GM11168 (cell line): ENCODE measurements at regions not wholly inside any gene's neighbourhood (a gene's known extent, or its start where the extent isn't known, plus 50 kb on each side); places are given as distances from the start of the nearest gene placed in this dataset.

Source experiments
- in situ Hi-C: fragments of 300-500 bp; cut with MboI; formaldehyde crosslinking; loops from one replicate; pipeline ENCODE4 v1.12.0; 2022; ENCODE audit warnings: low sequenced_read_pairs; ENCODE audit not compliant: unreplicated experiment

DNA sequence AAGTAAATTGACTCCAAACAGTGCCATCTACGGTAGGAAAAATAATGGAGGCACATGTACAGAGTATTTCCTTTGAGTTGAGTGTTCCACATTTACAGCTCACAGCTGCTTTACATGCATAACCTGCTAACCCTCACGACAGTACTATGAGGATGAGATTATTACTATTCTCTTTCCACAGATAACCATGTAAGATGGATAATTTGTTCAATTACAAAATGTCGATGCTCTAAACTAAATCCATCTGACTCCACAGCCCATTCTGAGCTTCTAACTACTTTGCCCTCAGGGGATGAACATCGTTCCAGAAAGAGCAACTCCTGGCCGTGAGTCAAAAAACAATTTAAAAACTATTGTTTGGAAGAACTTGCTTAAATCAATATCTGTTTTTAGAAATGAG is 330.4 kb upstream of the NWD2 start:
- in situ Hi-C loops, result no loop called here

DNA sequence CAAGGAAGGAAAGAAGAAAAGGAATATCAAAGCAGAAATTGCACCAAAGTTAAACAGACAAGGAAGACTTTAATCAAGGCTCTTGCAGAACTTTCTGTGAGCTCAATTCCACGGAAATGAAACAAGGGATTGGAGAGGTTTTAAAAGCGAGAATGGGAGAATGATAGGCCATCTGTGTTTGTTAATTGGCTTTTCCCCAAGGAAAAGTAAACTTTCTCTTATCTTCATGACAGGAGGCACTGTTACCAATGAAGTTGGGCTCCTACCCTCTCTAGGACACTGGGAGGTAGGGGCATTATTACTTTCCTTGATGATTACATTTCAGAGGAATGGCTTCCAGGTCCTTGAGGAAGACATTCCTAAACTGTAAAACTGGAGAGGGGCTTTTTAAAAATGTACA is 328.8 kb upstream of the NWD2 start:
- in situ Hi-C loops, result no loop called here

DNA sequence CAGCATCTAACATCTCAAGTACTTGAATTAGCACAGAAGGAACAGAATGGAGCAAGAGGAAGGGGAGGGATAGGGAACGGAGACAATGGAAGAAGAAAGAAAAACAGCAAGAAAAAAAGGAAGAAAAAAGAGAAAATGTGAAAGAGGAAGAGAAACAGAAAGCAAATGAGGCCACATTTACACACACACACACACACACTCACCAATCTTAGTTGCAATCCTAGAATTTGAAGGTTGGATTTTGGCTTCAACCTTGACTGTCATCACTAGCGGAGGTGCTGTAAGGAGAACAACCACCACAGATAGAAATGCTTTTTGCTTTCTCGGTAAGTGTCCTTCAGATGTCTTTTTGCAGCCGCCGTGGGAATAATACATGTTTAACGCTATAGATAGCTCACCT is 327.1 kb upstream of the NWD2 start:
- in situ Hi-C loops, result no loop called here

DNA sequence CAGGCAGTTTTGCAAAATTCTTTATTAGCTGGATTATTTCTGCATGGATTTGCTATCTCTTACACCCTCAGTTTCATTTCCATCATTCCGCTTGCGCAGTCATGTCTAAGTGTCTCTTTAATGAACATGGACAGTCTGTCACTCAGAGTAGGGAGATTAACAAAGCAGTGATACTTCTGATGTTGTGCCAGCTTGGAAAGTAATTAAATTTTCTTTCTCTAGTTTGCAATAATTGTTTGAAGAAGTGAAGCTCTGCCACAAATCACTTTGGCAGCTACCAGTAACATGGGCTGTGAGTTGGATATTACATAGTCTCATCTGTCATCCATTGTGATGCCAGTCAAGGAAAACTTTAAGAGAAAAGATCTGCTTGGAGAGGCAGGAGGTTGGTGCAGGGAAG is 324.8 kb upstream of the NWD2 start:
- in situ Hi-C loops, result no loop called here

DNA sequence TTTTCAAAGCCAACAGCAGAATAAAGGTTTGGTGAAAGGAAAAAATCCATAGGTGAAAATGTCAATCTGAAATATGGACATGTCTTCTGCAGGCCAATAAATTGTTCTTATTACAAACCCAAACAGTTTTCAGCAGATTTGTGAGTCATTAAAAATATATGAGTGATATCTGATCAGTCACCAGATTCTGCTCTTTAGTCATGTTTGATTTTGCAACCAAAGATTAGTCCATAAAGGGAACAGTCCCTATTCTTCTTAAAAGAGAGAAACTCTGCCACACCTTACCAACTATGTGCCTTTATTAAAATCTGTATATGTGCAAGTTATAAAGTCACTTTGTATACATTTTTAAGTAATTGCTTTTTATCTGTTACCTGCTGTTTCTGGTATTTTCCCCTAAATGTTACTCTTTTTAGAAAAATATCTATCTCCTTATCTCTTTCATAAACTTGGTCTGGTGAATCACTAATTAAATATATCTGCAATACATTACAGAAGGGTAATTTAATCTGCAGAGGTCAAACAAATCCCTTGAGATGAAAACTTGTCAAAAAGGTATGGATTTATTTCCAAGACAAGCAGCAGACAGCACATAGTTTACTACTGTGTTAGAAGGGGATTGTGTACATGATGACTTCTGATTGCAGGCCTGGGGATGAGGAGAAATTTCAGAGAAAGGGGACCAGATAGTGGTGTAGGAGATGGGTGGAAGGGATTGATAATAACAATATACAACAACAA is 322.9 kb upstream of the NWD2 start:
- in situ Hi-C loops, result no loop called here

DNA sequence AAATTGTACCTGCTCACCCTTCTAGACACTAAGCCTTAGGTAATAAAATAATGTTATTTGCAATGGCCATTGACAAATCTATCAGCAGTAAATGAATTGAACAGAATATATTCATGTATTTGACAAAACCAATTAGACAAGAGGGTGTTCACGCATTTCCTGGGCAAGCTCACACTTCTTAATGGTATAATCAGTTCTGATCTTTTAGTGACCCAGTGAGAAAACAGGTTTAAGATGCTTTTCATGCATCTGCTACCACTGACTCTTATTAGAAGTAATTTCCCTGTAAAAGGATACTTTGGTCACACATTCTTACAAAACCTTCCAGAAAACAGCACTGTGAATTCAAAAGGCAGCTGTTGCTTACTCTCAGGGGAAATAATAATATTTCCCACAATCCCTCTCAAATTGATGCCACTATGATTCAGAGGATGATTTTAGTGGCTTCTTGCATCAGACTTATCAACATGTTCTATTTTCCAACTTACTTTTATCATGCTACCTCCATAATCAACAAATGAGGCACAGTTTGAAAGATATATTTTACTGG is 313.9 kb upstream of the NWD2 start:
- in situ Hi-C loops, result no loop called here

DNA sequence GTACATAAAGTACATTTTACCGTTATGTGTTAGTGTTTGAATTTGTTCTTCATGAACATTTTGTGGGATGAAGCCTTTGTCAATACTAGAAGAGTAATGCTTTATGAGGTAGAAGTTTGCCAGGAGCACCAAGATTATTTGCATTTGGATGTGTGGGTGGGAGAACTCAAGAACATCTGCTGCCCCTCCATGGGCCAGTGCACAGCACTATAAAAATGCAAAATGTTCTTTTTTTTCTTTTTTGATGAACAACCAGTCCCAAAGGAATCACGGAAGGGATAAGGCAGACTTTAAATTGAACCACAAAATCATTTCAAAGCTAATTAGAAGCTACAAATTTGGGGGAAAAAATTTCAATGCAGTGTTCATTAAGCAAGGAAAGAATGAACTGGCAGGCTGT is 300.3 kb upstream of the NWD2 start:
- in situ Hi-C loops, result no loop called here

DNA sequence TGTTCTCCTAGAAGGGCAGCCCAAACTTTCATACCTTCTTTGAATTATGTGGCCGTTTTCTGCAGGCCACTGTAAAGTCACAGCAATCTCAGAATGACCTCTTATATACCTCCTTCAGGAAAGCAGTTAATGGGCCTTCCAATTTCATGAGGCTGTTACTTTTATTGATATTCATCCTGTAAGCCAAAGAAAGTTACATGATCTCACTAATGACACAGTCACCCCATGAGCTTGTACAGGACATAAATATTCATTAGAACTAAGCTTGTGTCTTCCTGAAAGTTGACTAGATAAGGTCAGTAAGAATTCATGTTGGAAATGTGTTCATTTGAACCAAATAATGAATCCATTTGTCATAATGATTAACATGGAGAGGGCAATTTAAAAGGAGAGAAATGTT is 283.1 kb upstream of the NWD2 start:
- in situ Hi-C loops, result no loop called here

DNA sequence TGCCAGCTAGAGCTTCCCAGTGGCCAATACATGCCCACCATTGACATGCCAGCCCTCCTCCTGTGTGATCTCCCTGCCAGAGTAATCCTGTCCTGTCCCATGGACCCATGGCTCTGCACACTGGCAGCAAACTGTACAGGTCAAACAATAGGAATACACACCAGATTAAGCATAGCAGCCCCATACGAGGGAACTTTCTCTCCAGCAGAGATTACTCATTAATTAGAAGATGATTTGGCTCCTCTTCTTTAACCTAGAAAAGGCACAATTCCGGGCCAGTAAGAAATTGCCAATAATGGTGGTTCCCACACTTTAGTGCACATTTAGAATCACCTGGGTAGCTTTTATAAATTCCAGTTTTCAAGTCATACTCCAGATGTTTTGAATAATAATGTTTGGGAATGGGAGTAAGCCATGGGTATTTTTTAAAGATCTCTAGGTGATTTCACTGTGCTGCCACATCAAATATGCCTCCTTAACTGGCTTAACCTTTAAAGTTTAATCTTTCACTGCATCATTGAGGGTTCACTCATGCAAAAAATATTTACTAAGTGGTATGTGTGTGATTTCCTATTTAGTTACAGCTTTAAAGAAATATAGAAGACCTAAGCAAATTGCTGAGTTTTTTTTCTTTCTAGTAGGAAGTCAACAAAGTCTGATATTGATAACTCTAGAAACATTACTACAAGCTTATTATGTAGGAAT is 277.6 kb upstream of the NWD2 start:
- in situ Hi-C loops, result no loop called here

DNA sequence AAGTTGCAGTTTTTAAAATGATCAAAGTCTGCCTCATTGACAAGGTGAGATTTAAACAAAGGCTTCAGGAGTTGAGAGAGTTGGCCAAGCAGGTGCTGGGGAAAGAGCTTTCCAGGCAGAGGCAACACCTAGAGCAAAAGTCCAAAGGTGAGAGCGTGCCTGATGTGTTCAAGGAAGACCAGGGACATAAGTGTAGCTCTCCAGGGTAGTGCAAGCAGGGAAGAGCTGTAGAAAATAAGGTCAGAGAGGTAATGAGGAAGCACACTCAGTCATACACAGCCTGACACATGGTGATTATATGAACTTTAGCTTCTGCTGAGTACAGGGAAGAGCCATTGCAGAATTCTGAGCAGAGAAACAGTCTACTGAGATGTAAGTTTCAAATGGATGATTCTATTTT is 265.0 kb upstream of the NWD2 start:
- in situ Hi-C loops, result no loop called here

DNA sequence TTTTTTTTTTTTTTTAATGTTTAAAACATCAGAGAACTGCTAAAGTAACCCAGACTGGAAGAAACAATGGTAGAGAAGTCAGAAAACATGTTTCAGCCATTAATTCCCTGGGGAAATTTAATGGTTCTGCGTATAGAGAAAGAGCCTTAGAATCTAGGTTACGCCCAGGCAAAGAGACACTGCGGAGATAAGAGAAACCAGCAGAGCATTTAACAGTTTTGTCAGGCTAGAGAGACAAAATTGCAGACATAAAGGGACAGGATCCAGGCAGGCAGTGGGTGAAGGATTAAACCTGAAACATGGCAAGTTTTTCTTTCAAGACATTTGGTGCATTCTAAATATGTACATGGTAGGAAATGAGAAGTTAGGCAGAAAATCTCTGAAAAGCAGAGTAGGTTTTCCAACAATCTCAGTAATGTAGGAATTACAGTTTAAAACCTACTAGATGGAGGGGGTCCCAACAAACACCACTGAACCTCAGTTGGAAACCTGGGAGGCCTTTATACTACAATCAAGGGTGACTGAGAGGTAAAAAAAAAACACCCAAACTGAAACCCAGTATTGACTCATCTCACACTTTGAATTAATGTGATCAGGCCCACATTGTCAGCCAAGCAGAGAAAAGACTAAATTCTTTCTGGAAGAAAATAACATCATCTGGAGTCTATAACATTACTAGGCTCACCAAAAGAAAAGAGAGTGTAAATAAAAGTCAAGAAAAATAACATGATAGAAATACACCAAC is 254.2 kb upstream of the NWD2 start:
- in situ Hi-C loops, result no loop called here

DNA sequence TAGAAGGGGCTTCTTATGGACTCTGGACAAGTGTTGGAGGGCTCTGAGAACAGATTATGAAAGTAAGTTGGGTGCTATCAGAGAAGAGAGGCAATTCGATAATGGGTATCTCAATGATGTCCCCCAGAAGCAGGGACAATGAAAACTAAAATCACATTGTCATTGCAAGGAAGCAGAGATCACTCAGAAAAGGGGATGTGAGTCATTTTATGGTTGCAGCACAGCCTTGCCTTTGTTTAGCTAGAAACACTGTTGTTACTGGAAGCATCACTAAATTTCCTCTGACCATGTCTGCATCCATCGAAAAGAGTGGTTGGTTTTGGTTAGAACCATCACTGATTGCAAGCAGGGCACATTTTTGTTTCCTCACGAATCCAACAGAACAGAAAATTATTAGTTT is 246.8 kb upstream of the NWD2 start:
- in situ Hi-C loops, result no loop called here

DNA sequence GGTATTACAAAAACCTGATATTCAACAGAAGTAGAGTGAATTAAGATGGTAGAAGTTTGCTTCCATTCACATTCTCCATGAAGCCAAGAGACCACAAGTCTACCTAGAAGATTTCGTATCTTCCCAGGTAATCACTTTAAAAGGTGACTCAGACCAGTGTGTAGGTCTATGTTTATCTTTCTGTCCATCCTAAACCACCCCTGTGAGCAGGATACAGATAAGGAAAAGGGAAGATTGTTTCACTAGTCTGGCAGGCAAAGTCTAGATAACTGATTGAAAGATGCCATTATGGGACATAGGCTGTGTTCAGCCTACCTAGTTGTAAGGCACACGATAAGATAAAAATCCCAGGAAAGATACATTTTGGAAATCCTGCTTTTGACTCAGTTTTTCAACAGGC is 244.3 kb upstream of the NWD2 start:
- in situ Hi-C loops, result no loop called here

DNA sequence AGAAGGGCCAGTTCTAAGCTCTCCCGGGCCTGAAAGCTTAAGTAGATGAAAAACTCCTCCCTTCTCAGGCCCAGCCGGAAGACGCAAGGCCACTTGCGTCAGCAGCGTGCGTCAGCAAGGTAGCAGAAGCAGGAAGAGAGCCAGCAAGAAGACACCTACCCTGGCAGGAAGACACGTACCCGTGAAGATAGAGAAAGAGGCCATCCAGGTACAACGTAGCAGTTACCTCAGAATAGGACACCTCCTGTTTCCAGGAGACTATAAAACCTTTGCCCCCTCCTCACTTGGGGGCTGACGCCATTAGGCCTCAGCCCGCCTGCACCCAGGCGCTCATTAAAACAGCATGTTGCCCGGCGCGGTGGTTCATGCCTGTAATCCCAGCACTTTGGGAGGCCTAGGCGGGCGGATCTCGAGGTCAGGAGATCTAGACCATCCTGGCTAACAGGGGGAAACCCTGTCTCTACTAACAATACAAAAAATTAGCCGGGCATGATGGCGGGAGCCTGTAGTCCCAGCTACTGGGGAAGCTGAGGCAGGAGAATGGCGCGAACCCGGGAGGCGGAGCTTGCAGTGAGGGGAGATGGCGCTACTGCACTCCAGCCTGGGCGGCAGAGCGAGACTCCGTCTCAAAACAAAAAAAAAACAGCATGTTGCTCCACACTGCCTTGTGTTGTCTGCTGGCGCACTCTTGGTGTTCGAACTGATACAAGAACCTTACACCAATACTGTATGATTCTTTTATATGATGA is 242.7 kb upstream of the NWD2 start:
- in situ Hi-C loops, result no loop called here

DNA sequence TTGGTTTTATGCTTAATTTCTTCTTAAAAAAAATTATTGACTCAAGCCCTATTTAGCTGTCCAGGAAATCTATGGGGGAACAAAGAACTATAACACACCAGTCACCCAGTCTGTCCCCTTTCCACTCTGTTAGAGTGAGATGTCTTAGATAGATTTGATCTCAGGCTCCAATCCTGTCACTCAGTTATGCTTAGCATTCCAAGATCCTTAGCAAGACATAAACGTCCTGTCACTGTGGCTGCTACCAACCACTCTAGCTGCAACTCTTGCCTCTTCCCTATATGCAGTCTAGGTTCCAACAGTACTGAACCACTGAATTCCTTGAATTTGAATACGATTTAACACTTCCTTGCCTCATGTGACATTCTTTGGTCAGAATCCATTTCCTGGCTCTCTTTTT is 241.9 kb upstream of the NWD2 start:
- in situ Hi-C loops, result no loop called here

DNA sequence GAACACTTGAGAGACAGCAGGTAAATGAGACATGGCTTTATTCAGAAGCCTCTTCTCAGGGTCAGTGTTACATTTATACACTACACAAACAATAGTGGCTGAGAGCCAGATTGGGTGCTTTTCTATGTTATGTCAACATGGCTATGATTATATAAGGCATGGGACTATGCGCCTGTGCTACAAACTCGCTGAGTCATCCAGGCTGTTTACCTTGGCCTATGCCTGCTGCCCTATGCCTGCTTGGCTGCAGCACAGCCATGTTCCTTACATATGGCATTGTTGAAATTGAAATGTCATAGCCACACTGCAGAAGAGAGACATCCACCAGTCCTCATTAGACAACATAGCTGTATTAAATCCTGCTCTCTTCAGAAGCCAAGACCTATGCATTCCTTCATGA is 236.3 kb upstream of the NWD2 start:
- in situ Hi-C loops, result no loop called here

DNA sequence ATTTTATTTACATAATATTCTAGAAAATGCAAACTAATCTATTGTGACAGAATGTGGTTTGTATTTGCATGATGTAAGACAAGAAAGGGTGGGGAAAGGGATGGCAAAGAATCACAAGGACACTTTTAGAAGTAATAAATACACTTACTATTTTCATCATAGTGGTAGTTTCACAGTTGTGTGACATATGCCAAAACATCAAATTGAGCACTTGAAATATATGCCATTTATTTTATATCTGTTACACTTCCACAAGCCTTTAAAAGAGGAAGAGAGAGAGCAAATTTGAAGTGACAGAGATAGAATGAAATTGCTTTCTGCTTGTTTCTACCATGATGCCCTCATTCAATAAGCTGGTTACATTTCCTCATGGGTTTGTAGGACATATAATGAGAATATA is 230.0 kb upstream of the NWD2 start:
- in situ Hi-C loops, result no loop called here

DNA sequence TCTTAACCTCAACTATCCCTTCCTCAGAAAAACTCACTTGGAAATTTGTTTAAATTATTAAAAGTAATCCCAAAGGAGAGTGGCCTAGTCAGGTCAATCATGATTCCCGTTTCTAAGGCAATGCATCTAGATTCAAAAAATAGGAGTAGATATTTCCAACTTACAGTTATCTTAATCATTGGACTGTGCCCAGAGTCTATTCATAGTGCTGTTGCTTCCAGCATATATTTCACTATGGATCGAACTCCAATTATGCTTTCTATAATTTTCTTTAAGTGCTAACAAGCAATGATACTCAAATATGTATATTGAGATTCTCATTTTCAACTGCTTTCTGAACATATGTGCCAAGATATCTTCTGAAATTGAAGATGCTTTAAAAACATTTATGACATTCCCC is 229.2 kb upstream of the NWD2 start:
- in situ Hi-C loops, result no loop called here

DNA sequence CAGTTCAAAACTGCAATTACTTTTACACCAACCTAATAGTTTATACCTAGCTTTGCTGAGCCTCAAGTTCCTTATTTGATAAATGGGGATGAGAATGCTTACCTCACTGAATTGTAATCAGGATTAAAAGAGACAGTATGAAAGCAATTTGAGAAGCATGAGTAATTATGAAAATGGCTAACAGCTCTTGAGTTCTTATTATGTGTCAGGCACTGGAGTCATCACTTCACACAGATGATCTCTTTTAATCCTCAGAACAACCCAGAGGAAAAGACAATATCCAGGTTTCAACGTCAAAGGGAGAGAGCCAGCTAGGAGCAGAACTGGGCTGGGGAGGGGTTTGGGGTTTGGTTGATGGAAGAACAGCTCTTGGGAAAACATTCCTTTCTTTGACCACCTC is 221.0 kb upstream of the NWD2 start:
- in situ Hi-C loops, result no loop called here

DNA sequence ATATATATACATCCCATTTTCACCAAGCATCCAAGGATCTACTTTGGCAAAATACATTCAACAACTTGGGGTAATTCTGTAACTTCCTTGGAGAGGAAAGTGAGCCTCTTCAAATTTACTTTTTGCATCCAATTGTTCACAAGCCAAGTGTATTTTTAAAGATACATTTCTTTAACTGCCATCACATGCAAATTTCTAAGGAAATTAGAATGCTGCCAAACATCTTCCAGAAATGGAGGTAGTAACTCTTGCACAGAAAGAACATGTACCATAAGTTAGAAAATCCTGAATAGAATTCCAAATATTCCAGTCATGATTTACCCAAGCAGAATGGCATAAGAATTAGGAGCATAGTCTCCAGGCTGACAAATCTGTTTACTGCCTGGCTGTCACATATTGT is 220.5 kb upstream of the NWD2 start:
- in situ Hi-C loops, result no loop called here

DNA sequence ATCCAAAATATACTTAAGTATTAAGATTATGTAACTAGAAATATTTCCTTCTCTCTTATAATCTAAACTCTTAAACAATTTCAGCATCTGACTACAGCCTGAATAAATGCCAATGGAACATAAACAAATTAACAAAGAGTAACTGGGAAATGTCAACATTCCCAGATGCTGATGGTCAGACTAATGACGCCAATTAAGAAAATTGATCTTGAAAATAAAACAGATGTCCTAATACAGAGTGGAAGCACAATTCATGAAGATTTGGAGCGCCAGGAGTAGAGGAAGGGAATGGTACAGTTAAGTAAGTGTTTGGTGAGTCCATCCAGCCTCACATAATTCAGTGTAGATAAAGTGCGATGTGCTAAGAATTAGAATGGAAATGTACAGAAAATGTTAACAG is 203.7 kb upstream of the NWD2 start:
- in situ Hi-C loops, result no loop called here
